OCI-LY7 (cell line): ENCODE measurements at regions not wholly inside any gene's neighbourhood (a gene's known extent, or its start where the extent isn't known, plus 50 kb on each side); places are given as distances from the start of the nearest gene placed in this dataset.
"Not testable (repeated sequence)": the region's sequence is repeated elsewhere in the genome, so short reads cannot be mapped to it uniquely, and the experiment has no call there.

Experiments used
- BruUV-seq: library from RNA; stranded (reverse); fragments of 400-500 nt; replicated peaks from 2 replicates; lab custom pipeline; 2021; lab: Mats Ljungman, UMichigan
- CTCF ChIA-PET: fragments of 300-600 bp; sonication (Branson Sonifier 250); formaldehyde crosslinking; loops from one replicate; lab custom pipeline; 2022; ENCODE audit warnings: antibody characterized with exemption; ENCODE audit not compliant: unreplicated experiment; lab: Charles Lee
- POLR2A ChIA-PET: fragments of 300-600 bp; sonication (Branson Sonifier 250); formaldehyde crosslinking; loops from one replicate; lab custom pipeline; 2022; ENCODE audit warnings: antibody characterized with exemption; lab: Charles Lee
- DNase-seq: peaks from one replicate; pipeline ENCODE4 v3.0.0-alpha.2; 2015; ENCODE audit warnings: low spot score
- H2AFZ ChIP-seq: fragments of 200-600 bp; sonication (generic), shearing (Covaris generic); 2 replicates; pipeline ENCODE4 v1.6.1; 2014; ENCODE audit warnings: mild to moderate bottlenecking, antibody characterized with exemption, low read length, moderate library complexity
- H3K27ac ChIP-seq: fragments of 200-600 bp; sonication (generic); 2 replicates; pipeline ENCODE4 v1.5.1; 2014; ENCODE audit warnings: mixed run types, low read depth, mild to moderate bottlenecking, moderate library complexity, low read length, inconsistent platforms; ENCODE audit not compliant: poor library complexity, severe bottlenecking
- H3K36me3 ChIP-seq: fragments of 200-600 bp; sonication (generic); 2 replicates; pipeline ENCODE4 v1.6.1; 2014; ENCODE audit warnings: mild to moderate bottlenecking, antibody characterized with exemption, low read length, moderate library complexity, mixed read lengths; ENCODE audit not compliant: insufficient read depth
- H3K4me1 ChIP-seq: fragments of 200-600 bp; sonication (generic); 2 replicates; pipeline ENCODE4 v1.5.1; 2014; ENCODE audit warnings: mild to moderate bottlenecking, low read length; ENCODE audit not compliant: insufficient read depth, poor library complexity, severe bottlenecking
- H3K4me2 ChIP-seq: fragments of 200-600 bp; sonication (generic); 2 replicates; pipeline ENCODE4 v1.6.1; 2014; ENCODE audit warnings: mild to moderate bottlenecking, low read length
- H3K4me3 ChIP-seq: fragments of 200-600 bp; sonication (generic); 2 replicates; pipeline ENCODE4 v1.5.1; 2014; ENCODE audit warnings: mild to moderate bottlenecking, low read depth, low read length; ENCODE audit not compliant: poor library complexity, severe bottlenecking
- H3K79me2 ChIP-seq: fragments of 200-600 bp; sonication (generic); 2 replicates; pipeline ENCODE4 v1.6.1; 2016; ENCODE audit warnings: low read depth, mild to moderate bottlenecking, low read length, moderate library complexity, mixed read lengths; ENCODE audit not compliant: insufficient read depth
- H3K9me2 ChIP-seq: fragments of 200-600 bp; sonication (generic); 2 replicates; pipeline ENCODE4 v1.6.1; 2016; ENCODE audit warnings: mild to moderate bottlenecking, low read length, mixed read lengths; ENCODE audit not compliant: insufficient read depth
- H3K9me3 ChIP-seq: fragments of 200-600 bp; sonication (generic); 2 replicates; pipeline ENCODE4 v1.6.1; 2014; ENCODE audit warnings: mild to moderate bottlenecking, mixed run types, low read length, mixed read lengths
- H4K20me1 ChIP-seq: fragments of 200-600 bp; sonication (generic); 2 replicates; pipeline ENCODE4 v1.6.1; 2014; ENCODE audit warnings: mild to moderate bottlenecking, antibody characterized with exemption, low read length, moderate library complexity, mixed read lengths; ENCODE audit not compliant: insufficient read depth
- EZH2phosphoT487 ChIP-seq: fragments of 200-600 bp; sonication (generic); IDR thresholded peaks from 2 replicates; pipeline ENCODE4 v1.6.1; 2018; ENCODE audit warnings: low read depth, borderline replicate concordance, mild to moderate bottlenecking, mixed run types, antibody characterized with exemption, low read length, moderate library complexity, mixed read lengths
- intact Hi-C: fragments of 100-400 bp; cut with micrococcal nuclease; formaldehyde crosslinking; loops from one replicate; pipeline ENCODE4 v1.10.0; 2022; ENCODE audit not compliant: unreplicated experiment
- TF ChIP-seq, protein P1 (sequence below): fragments of 200-600 bp; sonication (generic); conservative IDR thresholded peaks from 2 replicates; pipeline ENCODE4 v1.5.1; 2014; ENCODE audit warnings: mild to moderate bottlenecking, antibody characterized with exemption, low read length, moderate library complexity, mixed read lengths

DNA sequence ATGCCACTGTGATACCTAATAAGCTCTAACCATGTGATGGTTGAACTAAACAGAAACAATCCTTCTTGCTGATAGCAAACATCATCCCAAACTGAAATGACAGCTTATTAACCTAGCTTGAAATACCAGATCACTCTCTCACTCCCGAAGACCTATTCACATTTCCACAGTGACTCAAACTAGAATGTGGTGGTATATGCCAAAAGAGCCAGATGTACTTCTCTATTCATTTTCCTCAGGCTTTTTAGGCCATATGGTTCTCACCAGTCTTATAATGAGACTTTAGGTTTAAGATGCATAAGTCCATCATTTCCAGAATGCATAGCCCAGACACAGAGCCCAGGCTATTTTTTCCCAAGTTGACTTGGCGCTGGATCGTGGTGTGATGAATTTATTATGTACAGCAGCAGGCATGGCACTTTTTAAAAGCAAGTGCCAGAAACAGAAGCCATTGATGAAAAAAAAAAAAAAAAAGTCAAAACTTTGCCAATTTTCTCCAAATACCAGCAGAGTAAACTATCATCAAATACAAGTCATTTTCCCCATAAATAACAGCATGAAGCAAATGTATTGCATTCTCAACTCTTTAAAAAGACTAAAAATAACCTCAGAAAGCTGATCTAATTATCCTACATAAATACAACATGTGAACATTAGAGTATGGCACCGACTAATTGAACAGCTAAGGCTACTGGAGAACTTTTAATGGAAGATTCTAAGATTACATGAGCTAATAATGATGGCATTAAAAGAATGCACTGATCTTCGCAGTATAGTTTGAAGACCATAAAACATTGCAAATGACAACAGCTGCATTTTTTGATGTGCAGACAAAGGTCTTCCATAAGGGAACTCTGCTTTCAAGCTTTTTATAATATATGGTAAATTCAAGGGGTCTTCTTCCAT lies 365.4 kb downstream of the LRRIQ3 start:
- H2AFZ ChIP-seq: no peak overlapping the region
- POLR2A ChIA-PET: interaction anchor here (0.6 kb wide), 1 partner anchor 123 kb away, joined by 3 read pairs; no protein-coding TSS in a partner anchor
- no peak overlapping the region for H3K27ac ChIP-seq
- H3K36me3 ChIP-seq: no peaks in the 10 kb centered on the region
- no peak overlapping the region for H3K4me3 ChIP-seq
- TF ChIP-seq EZH2phosphoT487: no peak
- TF ChIP-seq, protein P1, sequence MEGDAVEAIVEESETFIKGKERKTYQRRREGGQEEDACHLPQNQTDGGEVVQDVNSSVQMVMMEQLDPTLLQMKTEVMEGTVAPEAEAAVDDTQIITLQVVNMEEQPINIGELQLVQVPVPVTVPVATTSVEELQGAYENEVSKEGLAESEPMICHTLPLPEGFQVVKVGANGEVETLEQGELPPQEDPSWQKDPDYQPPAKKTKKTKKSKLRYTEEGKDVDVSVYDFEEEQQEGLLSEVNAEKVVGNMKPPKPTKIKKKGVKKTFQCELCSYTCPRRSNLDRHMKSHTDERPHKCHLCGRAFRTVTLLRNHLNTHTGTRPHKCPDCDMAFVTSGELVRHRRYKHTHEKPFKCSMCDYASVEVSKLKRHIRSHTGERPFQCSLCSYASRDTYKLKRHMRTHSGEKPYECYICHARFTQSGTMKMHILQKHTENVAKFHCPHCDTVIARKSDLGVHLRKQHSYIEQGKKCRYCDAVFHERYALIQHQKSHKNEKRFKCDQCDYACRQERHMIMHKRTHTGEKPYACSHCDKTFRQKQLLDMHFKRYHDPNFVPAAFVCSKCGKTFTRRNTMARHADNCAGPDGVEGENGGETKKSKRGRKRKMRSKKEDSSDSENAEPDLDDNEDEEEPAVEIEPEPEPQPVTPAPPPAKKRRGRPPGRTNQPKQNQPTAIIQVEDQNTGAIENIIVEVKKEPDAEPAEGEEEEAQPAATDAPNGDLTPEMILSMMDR: no peak
- H3K4me2 ChIP-seq: no peak overlapping the region
- DNase-seq: no peak
- H3K9me2 ChIP-seq: no peaks in the 10 kb centered on the region
- H3K79me2 ChIP-seq: no peaks in the 10 kb centered on the region
- H3K9me3 ChIP-seq: no peaks in the 10 kb centered on the region
- no TSS peak for BruUV-seq
- H3K4me1 ChIP-seq: no peaks in the 10 kb centered on the region
- CTCF ChIA-PET: no interaction called here
- intact Hi-C loops: no loop called here
- H4K20me1 ChIP-seq: no peaks in the 10 kb centered on the region

DNA sequence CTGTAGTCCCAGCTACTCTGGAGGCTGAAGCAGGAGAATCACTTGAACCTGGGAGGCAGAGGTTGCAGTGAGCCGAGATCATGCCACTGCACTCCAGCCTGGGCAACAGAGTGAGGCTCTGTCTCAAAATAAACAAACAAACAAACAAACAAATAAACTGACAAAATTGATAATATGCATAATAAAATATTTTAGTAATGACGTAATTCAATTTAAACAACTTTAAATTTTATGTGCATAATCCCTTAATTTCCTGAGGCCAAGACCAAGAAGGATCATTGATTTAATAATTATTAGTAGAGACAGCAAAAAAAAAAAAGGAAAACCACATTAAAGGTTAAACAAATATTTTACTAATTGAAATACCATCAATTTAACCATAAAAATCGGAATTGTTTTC lies 370.7 kb downstream of the LRRIQ3 start:
- H3K79me2 ChIP-seq, H3K36me3 ChIP-seq, DNase-seq, H3K9me3 ChIP-seq, POLR2A ChIA-PET, H3K4me1 ChIP-seq, H3K9me2 ChIP-seq, H3K4me2 ChIP-seq, H2AFZ ChIP-seq, H3K4me3 ChIP-seq, H4K20me1 ChIP-seq, intact Hi-C loops, CTCF ChIA-PET, H3K27ac ChIP-seq, BruUV-seq: not testable (repeated sequence)

DNA sequence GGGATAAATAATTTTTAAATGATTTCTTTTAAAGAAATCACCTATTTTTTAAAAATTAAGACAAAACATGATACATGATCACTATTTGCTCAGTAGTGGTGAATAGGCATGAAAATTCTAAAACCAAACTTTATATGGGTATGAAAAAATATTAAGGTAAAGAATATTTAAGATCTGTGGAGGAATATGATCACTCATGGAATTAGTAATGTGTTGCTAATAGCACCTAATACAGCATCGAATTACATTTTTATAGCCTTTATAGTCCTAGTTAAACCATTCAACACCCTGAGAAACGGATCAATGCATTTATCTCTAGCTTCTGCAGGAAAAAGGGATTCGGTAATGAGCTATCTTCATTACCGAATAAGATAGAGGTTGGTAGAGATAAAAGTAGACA lies 373.9 kb downstream of the LRRIQ3 start:
- no TSS peak for BruUV-seq

More for the DNA sequence above, 373.9 kb downstream of the LRRIQ3 start:
- Histone ChIP-seq H3K9me3 (no peaks in the 10 kb centered on the region), H3K36me3 (no peaks in the 10 kb centered on the region), H3K4me2 (no peak overlapping the region), H3K4me1 (no peaks in the 10 kb centered on the region), H2AFZ (no peak overlapping the region), H3K79me2 (no peaks in the 10 kb centered on the region), H3K27ac (no peak overlapping the region), H3K9me2 (no peaks in the 10 kb centered on the region), H3K4me3 (no peak overlapping the region), H4K20me1 (no peaks in the 10 kb centered on the region)
- POLR2A ChIA-PET: no interaction called here
- no peak for DNase-seq
- TF ChIP-seq, protein P1: no peak
- no peak for TF ChIP-seq EZH2phosphoT487
- intact Hi-C loops: no loop called here
- CTCF ChIA-PET: no interaction called here
